Panc1 (cell line): ENCODE measurements at regions not wholly inside any gene's neighbourhood (a gene's known extent, or its start where the extent isn't known, plus 50 kb on each side); places are given as distances from the start of the nearest gene placed in this dataset.

ENCODE experiments used
- ATAC-seq: fragments of 200-7000 bp; cut with Tn5 transposase; 2 replicates; pipeline ENCODE4 v1.9.1; 2020; ENCODE audit warnings: mild to moderate bottlenecking, moderate library complexity
- BruUV-seq: library from RNA; stranded (reverse); fragments of 400-500 nt; replicated peaks from 2 replicates; lab custom pipeline; 2021; lab: Mats Ljungman, UMichigan
- CTCF ChIA-PET: fragments of 300-600 bp; sonication (Branson Sonifier 250); formaldehyde crosslinking; loops from one replicate; lab custom pipeline; 2022; ENCODE audit warnings: antibody characterized with exemption; lab: Charles Lee
- POLR2A ChIA-PET: fragments of 300-600 bp; sonication (Branson Sonifier 250); formaldehyde crosslinking; loops from one replicate; lab custom pipeline; 2022; ENCODE audit warnings: antibody characterized with exemption; lab: Charles Lee
- DNase-seq: peaks from one replicate; pipeline ENCODE4 v3.0.0-alpha.2; 2010; ENCODE audit warnings: low read depth, low spot score
- H3K27ac ChIP-seq: 2 replicates; pipeline ENCODE4 v1.5.1; 2011; ENCODE audit warnings: mild to moderate bottlenecking, low read length, inconsistent platforms
- H3K27me3 ChIP-seq: fragments of 200-500 bp; sonication (Bioruptor generic); 2 replicates; pipeline ENCODE4 v1.6.0; 2014; ENCODE audit warnings: low read length, inconsistent platforms; ENCODE audit not compliant: control insufficient read depth, insufficient read depth
- H3K36me3 ChIP-seq: fragments of 200-500 bp; sonication (Bioruptor generic); 2 replicates; pipeline ENCODE4 v1.5.1; 2014; ENCODE audit warnings: inconsistent platforms, mild to moderate bottlenecking, low read length, moderate library complexity; ENCODE audit not compliant: control insufficient read depth, insufficient read depth
- H3K4me1 ChIP-seq: 2 replicates; pipeline ENCODE4 v1.5.1; 2011; ENCODE audit warnings: inconsistent platforms, mild to moderate bottlenecking, low read length, moderate library complexity; ENCODE audit not compliant: control insufficient read depth, insufficient read depth
- H3K4me3 ChIP-seq, 2 experiments: 2 replicates each; pipeline ENCODE4 v1.5.1; 2011 to 2012; ENCODE audit warnings: low read depth in 2 of 2, low read length in 2 of 2, mild to moderate bottlenecking in 2 of 2, inconsistent platforms in 1 of 2, moderate library complexity in 1 of 2
- H3K9me3 ChIP-seq: fragments of 200-500 bp; sonication (Bioruptor generic); 2 replicates; pipeline ENCODE4 v1.5.1; 2014; ENCODE audit warnings: low read depth, mild to moderate bottlenecking, inconsistent platforms, low read length, moderate library complexity; ENCODE audit not compliant: control insufficient read depth, insufficient read depth
- CTCF ChIP-seq: fragments of 450-650 bp; IDR thresholded peaks from 2 replicates; pipeline ENCODE4 v1.5.1; 2017; ENCODE audit warnings: mild to moderate bottlenecking
- POLR2AphosphoS5 ChIP-seq: IDR thresholded peaks from 2 replicates; pipeline ENCODE4 v1.6.1; 2012; ENCODE audit warnings: mild to moderate bottlenecking, low read depth, low read length, moderate library complexity
- REST ChIP-seq, 2 experiments: IDR thresholded peaks; 2 replicates each; pipeline ENCODE4 v1.6.1; 2011 to 2012; ENCODE audit warnings: low read depth in 2 of 2, control low read depth in 1 of 2, low read length in 1 of 2, mild to moderate bottlenecking in 1 of 2, moderate library complexity in 1 of 2; ENCODE audit not compliant: insufficient read depth in 1 of 2
- SIN3A ChIP-seq: IDR thresholded peaks from 2 replicates; pipeline ENCODE4 v1.6.1; 2012; ENCODE audit warnings: low read depth, mild to moderate bottlenecking, low read length, moderate library complexity, borderline replicate concordance; ENCODE audit not compliant: insufficient read depth
- TCF7L2 ChIP-seq: IDR thresholded peaks from 2 replicates; pipeline ENCODE4 v1.6.1; 2011; ENCODE audit warnings: mild to moderate bottlenecking, low read depth, low read length, inconsistent platforms
- in situ Hi-C: cut with HindIII; loops from 2 replicates; pipeline ENCODE4 v1.10.0; 2016; ENCODE audit warnings: low sequenced_read_pairs, low pct_unique_long_range_greater_than_20kb
- intact Hi-C: fragments of 100-400 bp; cut with micrococcal nuclease; formaldehyde crosslinking; loops from one replicate; pipeline ENCODE4 v1.10.0; 2022; ENCODE audit not compliant: unreplicated experiment

- Histone ChIP-seq H3K27me3 (no peaks in the 10 kb centered on the region), H3K9me3 (no peaks in the 10 kb centered on the region), H3K4me3 (no peak overlapping the region), H3K27ac (no peak overlapping the region), H3K36me3 (no peaks in the 10 kb centered on the region), H3K4me1 (no peaks in the 10 kb centered on the region)
- ChIA-PET CTCF (no interaction called here), POLR2A (no interaction called here)
- no TSS peak for BruUV-seq
- TF ChIP-seq SIN3A: no peak
- TF ChIP-seq POLR2AphosphoS5: no peak
- TF ChIP-seq TCF7L2: no peak
- no peak for TF ChIP-seq REST (IDR thresholded peaks at IDR 0.05; ENCODE audit: insufficient read depth in 1 of 2, low read depth in 2 of 2, low read length in 1 of 2)
- TF ChIP-seq CTCF: no peak
- intact Hi-C loops (no loop called here), in situ Hi-C loops (no loop called here)
- ATAC-seq (no peak), DNase-seq (no peak)
Observed at GRCh38 chr13:59459972-59460371, 703.8 kb downstream of the DIAPH3 start.

GRCh38 chr13:59461411-59461810 is 702.3 kb downstream of the DIAPH3 start:
- no peaks in the 10 kb centered on the region for H3K9me3 ChIP-seq
- no peaks in the 10 kb centered on the region for H3K36me3 ChIP-seq
- ChIA-PET POLR2A (no interaction called here), CTCF (no interaction called here)
- intact Hi-C loops: no loop called here
- H3K27me3 ChIP-seq: no peaks in the 10 kb centered on the region
- ATAC-seq (no peak), DNase-seq (no peak)
- no peak overlapping the region for H3K4me3 ChIP-seq
- no peak for TF ChIP-seq TCF7L2
- no peaks in the 10 kb centered on the region for H3K4me1 ChIP-seq
- BruUV-seq: no TSS peak
- in situ Hi-C loops: no loop called here
- H3K27ac ChIP-seq: no peak overlapping the region

- no peak overlapping the region for H3K27ac ChIP-seq
- no TSS peak for BruUV-seq
- DNase-seq (no peak), ATAC-seq (no peak)
- in situ Hi-C loops (no loop called here), intact Hi-C loops (no loop called here)
- H3K27me3 ChIP-seq: no peaks in the 10 kb centered on the region
- no peaks in the 10 kb centered on the region for H3K4me1 ChIP-seq
- no peak for TF ChIP-seq CTCF
- no peak for TF ChIP-seq TCF7L2
- TF ChIP-seq REST (IDR thresholded peaks at IDR 0.05; ENCODE audit: insufficient read depth in 1 of 2, low read depth in 2 of 2, low read length in 1 of 2): no peak
- TF ChIP-seq POLR2AphosphoS5: no peak
- TF ChIP-seq SIN3A: no peak
- H3K4me3 ChIP-seq: no peak overlapping the region
- CTCF ChIA-PET: no interaction called here
- H3K9me3 ChIP-seq: no peaks in the 10 kb centered on the region
- H3K36me3 ChIP-seq: no peaks in the 10 kb centered on the region
- POLR2A ChIA-PET: no interaction called here
Observed at GRCh38 chr13:59463023-59463422, 700.7 kb downstream of the DIAPH3 start.
